ENCODE measurements at regions not wholly inside any gene's neighbourhood (a gene's known extent, or its start where the extent isn't known, plus 50 kb on each side); places are given as distances from the start of the nearest gene placed in this dataset.

- no peak for DNase-seq
- WGBS, result 73% methylated on average over 2 of the region's 6 CpGs
- no peak overlapping the region for H4K8ac ChIP-seq (ENCODE audit: low read length)
- H2AFZ ChIP-seq (ENCODE audit: low read depth, low read length), result no peak overlapping the region
- H3K9me3 ChIP-seq (ENCODE audit: control insufficient read depth, low read length), result no peaks in the 10 kb centered on the region
- H3K4ac ChIP-seq (ENCODE audit: low read depth in 1 of 2, low read length in 2 of 2), result no peak overlapping the region
- no peak overlapping the region for H3K14ac ChIP-seq (ENCODE audit: low read length in 2 of 2)
- no peak overlapping the region for H3K23ac ChIP-seq (ENCODE audit: low read length in 2 of 2)
- H3K27me3 ChIP-seq (ENCODE audit: control insufficient read depth in 1 of 2, insufficient read depth in 1 of 2, low read length in 2 of 2), result no peaks in the 10 kb centered on the region
- H2BK5ac ChIP-seq (ENCODE audit: low read depth, low read length, poor library complexity, severe bottlenecking), result no peak overlapping the region
- no peak overlapping the region for H3K4me2 ChIP-seq (ENCODE audit: low read length, poor library complexity, severe bottlenecking)
- H3K18ac ChIP-seq (ENCODE audit: low read depth in 1 of 2, low read length in 2 of 2), result no peak overlapping the region
- H4K91ac ChIP-seq (ENCODE audit: low read length), result no peak overlapping the region
- H2BK15ac ChIP-seq (ENCODE audit: low read depth, poor library complexity, severe bottlenecking), result no peak overlapping the region
- H2AK5ac ChIP-seq (ENCODE audit: low read length, severe bottlenecking), result no peak overlapping the region
- H3K4me1 ChIP-seq (ENCODE audit: control insufficient read depth, insufficient read depth, low read depth, low read length), result no peaks in the 10 kb centered on the region
- no peak overlapping the region for H3K4me3 ChIP-seq (ENCODE audit: insufficient read depth in 1 of 2, low read depth in 1 of 2, low read length in 2 of 2)
- H3K9ac ChIP-seq (ENCODE audit: low read length), result no peak overlapping the region
- H3K79me1 ChIP-seq (replicated peaks; ENCODE audit: low read length, poor library complexity, severe bottlenecking), result no peaks in the 10 kb centered on the region
- no peak overlapping the region for H2BK120ac ChIP-seq (ENCODE audit: low read depth, low read length)
- no peak overlapping the region for H3K27ac ChIP-seq (ENCODE audit: low read length, poor library complexity, severe bottlenecking)
- H2BK12ac ChIP-seq (ENCODE audit: low read length in 2 of 2), result no peak overlapping the region
- no peaks in the 10 kb centered on the region for H3K36me3 ChIP-seq (ENCODE audit: control insufficient read depth in 1 of 2, insufficient read depth in 2 of 2, low read depth in 1 of 2, low read length in 2 of 2)
Observed at GRCh38 chrX:140933874-140934655, 68.3 kb upstream of the SPANXB1 start.

GRCh38 chrX:140943513-140943912 lies 58.9 kb upstream of the SPANXB1 start:
- H4K91ac ChIP-seq (ENCODE audit: low read length), result no peak overlapping the region
- H3K4me3 ChIP-seq (ENCODE audit: insufficient read depth in 1 of 2, low read depth in 1 of 2, low read length in 2 of 2), result no peak overlapping the region
- H2AFZ ChIP-seq (ENCODE audit: low read depth, low read length), result no peak overlapping the region
- H3K18ac ChIP-seq (ENCODE audit: low read depth in 1 of 2, low read length in 2 of 2), result no peak overlapping the region
- H3K14ac ChIP-seq (ENCODE audit: low read length in 2 of 2), result no peak overlapping the region
- H3K9me3 ChIP-seq (ENCODE audit: control insufficient read depth, low read length), result no peaks in the 10 kb centered on the region
- no peak overlapping the region for H2BK15ac ChIP-seq (ENCODE audit: low read depth, poor library complexity, severe bottlenecking)
- no peak overlapping the region for H4K8ac ChIP-seq (ENCODE audit: low read length)
- H3K79me1 ChIP-seq (replicated peaks; ENCODE audit: low read length, poor library complexity, severe bottlenecking), result no peaks in the 10 kb centered on the region
- no peak overlapping the region for H2BK12ac ChIP-seq (ENCODE audit: low read length in 2 of 2)
- H2AK5ac ChIP-seq (ENCODE audit: low read length, severe bottlenecking), result no peak overlapping the region
- no peak overlapping the region for H3K4ac ChIP-seq (ENCODE audit: low read depth in 1 of 2, low read length in 2 of 2)
- H3K36me3 ChIP-seq (ENCODE audit: control insufficient read depth in 1 of 2, insufficient read depth in 2 of 2, low read depth in 1 of 2, low read length in 2 of 2), result no peaks in the 10 kb centered on the region
- H3K4me2 ChIP-seq (ENCODE audit: low read length, poor library complexity, severe bottlenecking), result no peak overlapping the region
- no peak overlapping the region for H3K9ac ChIP-seq (ENCODE audit: low read length)
- no peaks in the 10 kb centered on the region for H3K27me3 ChIP-seq (ENCODE audit: control insufficient read depth in 1 of 2, insufficient read depth in 1 of 2, low read length in 2 of 2)
- H3K23ac ChIP-seq (ENCODE audit: low read length in 2 of 2), result no peak overlapping the region
- no peak overlapping the region for H3K27ac ChIP-seq (ENCODE audit: low read length, poor library complexity, severe bottlenecking)
- DNase-seq, result no peak
- H2BK120ac ChIP-seq (ENCODE audit: low read depth, low read length), result no peak overlapping the region
- no peaks in the 10 kb centered on the region for H3K4me1 ChIP-seq (ENCODE audit: control insufficient read depth, insufficient read depth, low read depth, low read length)
- no CpG with 5 or more reads among the region's 2 CpGs for WGBS
- no peak overlapping the region for H2BK5ac ChIP-seq (ENCODE audit: low read depth, low read length, poor library complexity, severe bottlenecking)

- Histone ChIP-seq H3K4me1 (ENCODE audit: control insufficient read depth, insufficient read depth, low read depth, low read length) (no peaks in the 10 kb centered on the region), H2BK15ac (ENCODE audit: low read depth, poor library complexity, severe bottlenecking) (no peak overlapping the region), H3K79me1 (replicated peaks; ENCODE audit: low read length, poor library complexity, severe bottlenecking) (no peaks in the 10 kb centered on the region), H3K9ac (ENCODE audit: low read length) (no peak overlapping the region), H2BK120ac (ENCODE audit: low read depth, low read length) (no peak overlapping the region), H4K91ac (ENCODE audit: low read length) (no peak overlapping the region), H2AFZ (ENCODE audit: low read depth, low read length) (no peak overlapping the region), H4K8ac (ENCODE audit: low read length) (no peak overlapping the region), H3K23ac (ENCODE audit: low read length in 2 of 2) (no peak overlapping the region), H3K36me3 (ENCODE audit: control insufficient read depth in 1 of 2, insufficient read depth in 2 of 2, low read depth in 1 of 2, low read length in 2 of 2) (no peaks in the 10 kb centered on the region), H3K27me3 (ENCODE audit: control insufficient read depth in 1 of 2, insufficient read depth in 1 of 2, low read length in 2 of 2) (no peaks in the 10 kb centered on the region), H2BK5ac (ENCODE audit: low read depth, low read length, poor library complexity, severe bottlenecking) (no peak overlapping the region), H3K18ac (ENCODE audit: low read depth in 1 of 2, low read length in 2 of 2) (no peak overlapping the region), H3K4me3 (ENCODE audit: insufficient read depth in 1 of 2, low read depth in 1 of 2, low read length in 2 of 2) (no peak overlapping the region), H3K27ac (ENCODE audit: low read length, poor library complexity, severe bottlenecking) (no peak overlapping the region), H3K9me3 (ENCODE audit: control insufficient read depth, low read length) (no peaks in the 10 kb centered on the region), H2BK12ac (ENCODE audit: low read length in 2 of 2) (no peak overlapping the region), H3K14ac (ENCODE audit: low read length in 2 of 2) (no peak overlapping the region), H3K4me2 (ENCODE audit: low read length, poor library complexity, severe bottlenecking) (no peak overlapping the region), H2AK5ac (ENCODE audit: low read length, severe bottlenecking) (no peak overlapping the region), H3K4ac (ENCODE audit: low read depth in 1 of 2, low read length in 2 of 2) (no peak overlapping the region)
- DNase-seq, result no peak
- 81% methylated on average over 3 of the region's 3 CpGs for WGBS
Observed at GRCh38 chrX:140944710-140945109, 57.7 kb upstream of the SPANXB1 start.

DNA sequence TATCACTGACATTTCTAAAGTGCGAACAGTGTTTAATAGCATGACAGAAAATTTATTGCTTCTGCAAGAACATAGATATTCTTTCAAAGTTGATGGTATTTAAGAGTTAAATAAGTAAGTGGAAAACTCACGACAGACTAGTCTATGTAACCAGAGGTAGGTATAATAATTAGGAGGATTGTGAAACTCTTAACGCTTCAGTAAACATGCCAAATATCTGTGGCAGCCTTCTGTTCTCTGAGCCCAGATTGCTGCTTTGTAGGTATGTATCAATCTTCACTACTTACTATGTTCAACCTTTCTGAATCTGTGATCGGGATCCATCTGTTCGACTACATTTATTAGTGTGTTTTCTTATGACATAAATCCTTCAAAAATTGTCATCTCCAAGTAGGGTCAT lies 53.6 kb upstream of the SPANXB1 start:
- H3K14ac ChIP-seq (ENCODE audit: low read length in 2 of 2), result no peak overlapping the region
- H3K9ac ChIP-seq (ENCODE audit: low read length), result no peak overlapping the region
- no peak overlapping the region for H2BK120ac ChIP-seq (ENCODE audit: low read depth, low read length)
- no peaks in the 10 kb centered on the region for H3K27me3 ChIP-seq (ENCODE audit: control insufficient read depth in 1 of 2, insufficient read depth in 1 of 2, low read length in 2 of 2)
- no peak overlapping the region for H2AFZ ChIP-seq (ENCODE audit: low read depth, low read length)
- no peak overlapping the region for H3K23ac ChIP-seq (ENCODE audit: low read length in 2 of 2)
- no peak overlapping the region for H3K4ac ChIP-seq (ENCODE audit: low read depth in 1 of 2, low read length in 2 of 2)
- no peak overlapping the region for H3K18ac ChIP-seq (ENCODE audit: low read depth in 1 of 2, low read length in 2 of 2)
- WGBS, result 78% methylated on average over 2 of the region's 5 CpGs
- H2AK5ac ChIP-seq (ENCODE audit: low read length, severe bottlenecking), result no peak overlapping the region
- H2BK12ac ChIP-seq (ENCODE audit: low read length in 2 of 2), result no peak overlapping the region
- H4K8ac ChIP-seq (ENCODE audit: low read length), result no peak overlapping the region
- no peak overlapping the region for H3K4me3 ChIP-seq (ENCODE audit: insufficient read depth in 1 of 2, low read depth in 1 of 2, low read length in 2 of 2)
- H3K9me3 ChIP-seq (ENCODE audit: control insufficient read depth, low read length), result no peaks in the 10 kb centered on the region
- no peak overlapping the region for H2BK15ac ChIP-seq (ENCODE audit: low read depth, poor library complexity, severe bottlenecking)
- no peak overlapping the region for H3K4me2 ChIP-seq (ENCODE audit: low read length, poor library complexity, severe bottlenecking)
- no peak overlapping the region for H2BK5ac ChIP-seq (ENCODE audit: low read depth, low read length, poor library complexity, severe bottlenecking)
- no peaks in the 10 kb centered on the region for H3K79me1 ChIP-seq (replicated peaks; ENCODE audit: low read length, poor library complexity, severe bottlenecking)
- H4K91ac ChIP-seq (ENCODE audit: low read length), result no peak overlapping the region
- H3K4me1 ChIP-seq (ENCODE audit: control insufficient read depth, insufficient read depth, low read depth, low read length), result no peaks in the 10 kb centered on the region
- H3K27ac ChIP-seq (ENCODE audit: low read length, poor library complexity, severe bottlenecking), result peak overlapping the region; percentile 74
- DNase-seq, result no peak
- no peaks in the 10 kb centered on the region for H3K36me3 ChIP-seq (ENCODE audit: control insufficient read depth in 1 of 2, insufficient read depth in 2 of 2, low read depth in 1 of 2, low read length in 2 of 2)
